ENCODE measurements at regions not wholly inside any gene's neighbourhood (a gene's known extent, or its start where the extent isn't known, plus 50 kb on each side); places are given as distances from the start of the nearest gene placed in this dataset.

DNA sequence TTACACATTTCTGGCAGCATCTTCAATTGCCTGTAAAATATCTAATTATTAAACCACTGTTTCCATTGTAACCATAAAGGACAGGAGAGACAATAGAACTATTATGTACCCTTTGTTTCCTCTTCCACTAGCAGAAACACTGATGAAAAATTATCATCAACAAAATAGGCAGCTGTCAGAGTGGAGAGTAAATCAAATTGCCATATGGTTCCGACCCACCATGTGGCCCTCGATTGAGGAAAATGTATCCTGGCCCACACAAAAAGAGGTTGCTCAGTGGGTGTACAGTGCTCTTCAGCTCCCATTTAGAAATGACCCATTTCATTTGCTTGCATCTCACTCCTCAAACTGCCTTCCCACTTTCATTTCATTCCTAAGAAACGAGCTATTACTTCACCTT, 570.6 kb upstream of the UBE2E2 start:
- TF ChIP-seq POLR2A (IDR thresholded peaks at IDR 0.05; ENCODE audit: borderline replicate concordance, extremely low read depth, insufficient read depth, insufficient read length) (no peak), POLR2AphosphoS5 (IDR thresholded peaks at IDR 0.05; ENCODE audit: low read depth, low read length) (no peak), EZH2 (IDR thresholded peaks at IDR 0.05) (no peak), CEBPB (IDR thresholded peaks at IDR 0.05; ENCODE audit: low read depth) (no peak), JUND (IDR thresholded peaks at IDR 0.05) (no peak), SRF (IDR thresholded peaks at IDR 0.05; ENCODE audit: low read depth) (no peak), SP1 (IDR thresholded peaks at IDR 0.05; ENCODE audit: low read depth) (no peak), YY1 (IDR thresholded peaks at IDR 0.05; ENCODE audit: extremely low read depth, insufficient replicate concordance, low read depth, low read length) (no peak), ZNF274 (IDR thresholded peaks at IDR 0.05; ENCODE audit: low read depth, low read length) (no peak), CBX3 (IDR thresholded peaks at IDR 0.05; ENCODE audit: low read depth) (no peak)
- TF ChIP-seq, protein P1, sequence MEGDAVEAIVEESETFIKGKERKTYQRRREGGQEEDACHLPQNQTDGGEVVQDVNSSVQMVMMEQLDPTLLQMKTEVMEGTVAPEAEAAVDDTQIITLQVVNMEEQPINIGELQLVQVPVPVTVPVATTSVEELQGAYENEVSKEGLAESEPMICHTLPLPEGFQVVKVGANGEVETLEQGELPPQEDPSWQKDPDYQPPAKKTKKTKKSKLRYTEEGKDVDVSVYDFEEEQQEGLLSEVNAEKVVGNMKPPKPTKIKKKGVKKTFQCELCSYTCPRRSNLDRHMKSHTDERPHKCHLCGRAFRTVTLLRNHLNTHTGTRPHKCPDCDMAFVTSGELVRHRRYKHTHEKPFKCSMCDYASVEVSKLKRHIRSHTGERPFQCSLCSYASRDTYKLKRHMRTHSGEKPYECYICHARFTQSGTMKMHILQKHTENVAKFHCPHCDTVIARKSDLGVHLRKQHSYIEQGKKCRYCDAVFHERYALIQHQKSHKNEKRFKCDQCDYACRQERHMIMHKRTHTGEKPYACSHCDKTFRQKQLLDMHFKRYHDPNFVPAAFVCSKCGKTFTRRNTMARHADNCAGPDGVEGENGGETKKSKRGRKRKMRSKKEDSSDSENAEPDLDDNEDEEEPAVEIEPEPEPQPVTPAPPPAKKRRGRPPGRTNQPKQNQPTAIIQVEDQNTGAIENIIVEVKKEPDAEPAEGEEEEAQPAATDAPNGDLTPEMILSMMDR (IDR thresholded peaks at IDR 0.05 in 2 of 3, conservative IDR thresholded peaks at IDR 0.05 in 1 of 3; ENCODE audit: borderline replicate concordance in 1 of 3, insufficient read depth in 1 of 3, low read depth in 2 of 3, low read length in 2 of 3), result no peak
